Hepatocyte (in vitro differentiated cells): ENCODE measurements at regions not wholly inside any gene's neighbourhood (a gene's known extent, or its start where the extent isn't known, plus 50 kb on each side); places are given as distances from the start of the nearest gene placed in this dataset.

Experiments
- CTCF ChIP-seq: fragments of 200-600 bp; sonication (generic); IDR thresholded peaks from 2 replicates; pipeline ENCODE4 v1.5.1; 2016; ENCODE audit warnings: antibody characterized with exemption, mild to moderate bottlenecking; ENCODE audit not compliant: poor library complexity
- EZH2 ChIP-seq: fragments of 200-600 bp; sonication (generic); IDR thresholded peaks from 2 replicates; pipeline ENCODE4 v1.6.1; 2016; ENCODE audit warnings: antibody characterized with exemption, mild to moderate bottlenecking, borderline replicate concordance
- EZH2phosphoT487 ChIP-seq: fragments of 200-600 bp; sonication (generic); IDR thresholded peaks from one replicate; pipeline ENCODE4 v1.6.1; 2018; ENCODE audit warnings: antibody characterized with exemption, mild to moderate bottlenecking, low read depth, moderate library complexity; ENCODE audit not compliant: unreplicated experiment, severe bottlenecking

- TF ChIP-seq CTCF, result no peak
- no peak for TF ChIP-seq EZH2
- no peak for TF ChIP-seq EZH2phosphoT487
These were observed 317.0 kb upstream of the ADAMTS9 start for GRCh38 chr3:65004795-65005295.
